NCI-H2107 treated with DMSO at 0.1 percent for 48 hours (cell line): ENCODE measurements at regions not wholly inside any gene's neighbourhood (a gene's known extent, or its start where the extent isn't known, plus 50 kb on each side); places are given as distances from the start of the nearest gene placed in this dataset.

Experiments
- DNase-seq: peaks from one replicate; lab custom pipeline; 2025; ENCODE audit not compliant: unreplicated experiment; lab: John Stamatoyannopoulos, UW

DNA sequence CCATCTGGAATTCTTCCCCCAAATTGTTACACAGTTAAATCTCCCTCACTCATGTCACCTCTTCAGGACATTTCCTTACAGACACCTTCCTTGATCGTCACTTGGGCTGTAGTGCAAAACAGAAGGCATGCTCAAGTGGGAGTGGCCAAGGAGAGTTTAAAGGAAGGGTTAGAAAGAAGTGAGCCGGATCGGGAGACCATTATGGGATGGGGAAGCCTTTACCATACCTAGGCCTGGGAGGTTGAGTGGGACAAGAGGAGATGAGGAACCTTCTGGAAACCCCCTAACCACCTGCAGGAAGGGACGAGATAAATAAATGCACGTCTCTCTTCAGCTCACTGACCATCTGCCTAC, 102.7 kb downstream of the UCHL1 start:
- no peak for DNase-seq

DNA sequence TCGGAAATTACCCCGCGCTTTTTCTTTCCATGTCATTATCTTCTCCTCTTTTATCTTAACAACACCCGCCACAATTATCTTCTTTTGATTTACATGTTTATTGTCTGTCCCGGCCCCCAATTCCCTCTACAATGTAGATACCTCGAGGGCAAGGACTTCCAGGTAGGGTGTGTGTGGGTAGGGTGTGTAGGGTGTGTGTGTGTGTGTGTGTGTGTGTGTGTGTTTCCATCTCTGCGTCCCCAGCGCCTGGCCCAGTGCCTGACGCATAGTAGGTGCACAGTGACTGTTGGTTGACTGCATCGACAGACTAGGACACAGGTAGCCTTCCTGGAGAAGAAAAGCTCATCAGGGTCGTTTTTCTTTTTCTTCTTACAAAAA, 103.1 kb downstream of the UCHL1 start:
- DNase-seq: no peak

DNA sequence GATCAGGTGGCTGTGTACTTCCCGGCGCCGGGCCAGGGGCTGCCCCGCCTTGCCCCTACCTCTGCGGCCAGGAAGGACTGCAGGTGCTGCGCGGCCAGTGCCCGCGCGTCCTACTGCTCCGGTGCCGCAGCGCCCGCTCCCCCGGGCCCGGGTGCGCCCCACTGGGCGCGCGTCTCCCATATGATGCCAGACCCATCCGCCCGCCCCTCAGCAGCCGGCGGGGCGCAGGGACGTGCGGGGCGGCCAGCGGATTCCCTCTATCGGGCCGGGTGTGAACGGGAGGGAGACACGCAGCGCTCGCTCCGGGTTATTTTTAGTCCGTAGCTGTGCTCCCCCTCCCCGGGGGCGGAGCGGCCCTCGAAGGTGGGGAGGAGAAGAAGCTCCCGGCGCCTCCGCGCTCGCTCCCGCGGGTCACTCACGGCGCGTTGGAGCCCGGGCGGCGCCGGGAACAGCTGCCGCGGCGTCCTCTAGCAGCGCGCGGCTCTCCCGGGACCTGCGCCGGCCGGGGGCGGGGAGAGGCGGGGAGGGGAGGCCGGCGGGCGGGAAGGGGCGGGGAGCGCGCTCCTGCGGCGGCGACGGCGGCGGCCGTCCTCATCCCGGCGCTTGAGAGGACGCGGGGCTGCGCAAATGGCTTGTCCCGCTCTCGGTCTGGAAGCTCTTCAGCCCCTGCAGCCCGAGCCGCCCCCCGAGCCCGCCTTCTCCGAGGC, 103.6 kb downstream of the UCHL1 start:
- no peak for DNase-seq

DNA sequence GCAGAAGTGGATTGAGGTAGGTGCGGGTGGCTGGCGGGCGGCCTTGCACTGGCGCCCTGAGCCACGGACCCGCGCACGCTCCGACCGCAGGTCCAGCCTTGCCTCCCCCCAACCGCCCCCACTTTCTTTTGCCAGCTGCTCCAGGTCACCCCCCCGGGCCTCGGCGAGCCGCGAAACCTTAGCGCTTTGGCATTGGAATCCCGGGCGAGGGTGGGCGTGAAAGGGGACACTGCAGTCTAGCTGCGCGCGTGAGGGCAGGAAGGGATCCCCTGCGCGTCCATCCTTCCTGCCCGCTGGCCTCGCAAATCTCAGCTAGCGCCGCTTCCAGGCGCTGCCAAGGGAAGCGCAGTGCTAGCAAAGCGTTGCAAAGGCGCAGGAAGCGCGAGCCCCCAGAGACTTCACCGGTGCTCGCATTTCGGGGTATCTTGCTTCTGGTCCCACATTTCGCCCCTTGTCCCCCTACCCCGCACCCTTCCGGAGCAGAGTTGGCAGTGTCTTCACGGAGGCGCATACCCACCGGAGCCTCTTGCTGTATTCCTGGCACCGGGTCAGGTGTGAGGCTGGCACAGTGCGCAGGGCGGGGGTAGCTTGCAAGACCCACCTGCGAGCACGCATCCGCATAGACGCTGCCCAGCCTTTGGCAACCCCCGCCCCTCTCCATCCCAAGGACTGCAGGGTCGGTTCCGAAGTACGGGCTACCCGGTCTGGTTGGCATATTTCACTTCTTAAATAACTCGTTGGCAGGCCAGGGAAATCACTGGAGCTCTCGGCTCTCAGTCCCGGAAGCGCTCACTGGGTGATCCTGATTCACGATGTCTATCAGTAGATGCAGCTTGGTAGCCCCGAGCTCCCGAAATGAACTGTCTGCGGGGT, 104.4 kb downstream of the UCHL1 start:
- no peak for DNase-seq

DNA sequence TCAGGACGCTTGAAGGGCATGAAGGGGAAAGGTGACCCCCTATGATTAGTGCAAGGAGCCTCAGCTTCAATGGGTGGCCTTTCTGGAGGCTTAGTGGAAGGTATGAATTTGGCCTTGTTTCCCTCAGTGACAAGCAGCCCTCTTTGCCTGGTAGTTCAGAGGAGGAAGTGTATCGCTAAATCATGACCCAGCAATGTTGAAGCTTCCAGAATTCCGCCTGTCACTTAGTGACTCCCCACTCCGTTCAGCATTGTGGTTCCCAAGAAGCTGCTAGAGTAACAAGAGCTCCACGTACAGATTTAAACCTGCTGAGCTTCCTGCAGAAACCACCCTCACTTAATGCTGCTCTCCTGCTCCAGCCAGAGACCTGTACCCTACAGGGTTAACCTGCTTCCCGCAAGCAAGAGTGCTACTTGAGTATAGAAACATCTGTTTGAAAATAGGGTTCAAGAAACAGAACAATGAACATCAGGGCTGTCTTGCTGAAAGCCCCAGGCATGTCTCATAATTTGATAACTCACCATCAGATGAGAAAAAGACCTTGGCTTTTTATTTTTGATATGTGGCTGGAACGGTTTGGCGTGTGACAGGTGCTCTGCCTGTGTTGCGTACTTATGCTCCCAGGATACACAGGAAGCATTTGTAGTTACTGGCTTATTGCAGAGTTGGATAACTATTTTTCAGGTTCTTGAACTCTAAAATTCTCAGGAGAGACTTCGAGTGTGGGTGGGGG, 105.2 kb downstream of the UCHL1 start:
- peak; percentile 35 for DNase-seq

DNA sequence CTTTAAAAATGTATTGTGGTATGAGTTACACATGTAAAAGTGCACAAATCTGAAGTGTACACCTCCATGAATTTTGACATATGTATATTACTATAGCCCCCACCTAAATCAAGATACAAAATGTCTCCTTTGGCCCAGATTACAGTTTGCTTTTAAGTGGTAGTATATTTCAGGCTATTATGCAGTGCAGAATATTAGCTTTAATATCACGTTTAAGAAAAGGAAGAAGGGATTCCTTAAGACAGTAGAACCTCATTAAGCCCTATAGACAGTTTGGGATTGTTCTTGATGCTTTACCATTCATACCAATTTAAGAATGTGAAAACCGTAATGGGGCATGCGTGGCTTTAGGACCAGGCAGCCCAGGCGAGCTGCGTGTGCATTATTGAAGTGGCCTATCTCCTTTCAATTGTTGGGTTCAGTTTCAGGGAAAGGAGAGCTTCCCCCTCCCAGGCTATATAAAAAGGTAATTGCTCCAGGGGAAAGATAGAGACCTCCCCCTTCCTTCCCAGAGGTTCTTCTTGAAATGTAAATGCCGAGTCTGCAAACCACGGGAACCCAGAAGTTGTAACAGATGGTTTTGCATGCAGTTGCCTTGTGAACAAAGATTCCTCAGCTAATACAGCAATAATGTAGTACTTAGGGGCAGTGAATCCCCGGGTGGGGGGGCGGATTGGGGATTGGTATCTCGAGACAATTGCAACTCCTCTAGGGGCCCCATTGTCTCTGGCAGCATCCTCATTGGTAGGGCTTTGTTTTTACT, 106.1 kb downstream of the UCHL1 start:
- DNase-seq: no peak

DNA sequence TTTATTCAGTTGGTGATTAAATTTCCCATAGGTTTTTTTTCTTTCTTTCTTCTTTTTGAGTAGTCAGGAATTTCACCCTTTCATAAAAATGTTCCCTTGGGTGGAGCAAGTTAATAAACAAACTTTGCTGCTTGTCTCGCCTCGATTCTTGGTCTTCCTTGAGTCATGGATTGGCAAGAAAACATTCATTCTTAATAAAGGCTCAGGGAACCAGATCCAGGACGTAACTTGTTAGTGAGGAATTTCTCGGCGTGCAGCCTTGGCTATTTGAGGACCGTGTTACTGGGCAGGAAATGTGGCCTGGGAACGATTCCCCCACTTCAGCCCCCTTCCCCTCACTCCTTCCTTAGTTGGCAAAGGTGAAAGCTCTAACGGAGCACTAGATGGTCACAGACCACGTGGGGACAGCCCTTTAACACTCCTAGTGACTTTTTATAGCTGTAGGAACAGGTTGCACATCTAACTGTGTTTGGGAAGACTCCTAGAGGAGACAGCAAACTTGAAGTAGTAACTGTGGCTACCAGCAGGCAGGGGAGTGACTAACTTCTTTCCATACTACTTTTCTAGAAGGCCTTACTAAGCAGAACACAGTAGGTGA, 106.8 kb downstream of the UCHL1 start:
- DNase-seq: no peak

DNA sequence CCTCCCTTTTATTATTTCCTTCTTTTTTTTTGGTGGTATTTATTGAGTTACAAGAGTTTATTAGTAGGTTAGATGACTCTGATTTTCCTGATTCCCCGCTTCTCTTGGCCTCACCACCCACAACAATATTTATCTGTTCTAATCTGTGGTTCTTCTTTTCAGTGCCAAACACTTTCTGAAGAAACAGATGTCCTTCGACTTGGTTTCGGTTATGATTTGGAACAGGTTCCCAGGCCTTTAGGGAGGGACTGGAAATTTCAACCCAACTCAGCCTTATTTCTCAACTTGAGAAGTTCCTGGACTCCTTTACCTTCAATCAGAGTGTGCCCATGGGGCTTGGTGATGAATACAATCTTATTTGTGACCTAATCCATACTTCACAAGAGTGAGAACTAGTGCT, 108.1 kb downstream of the UCHL1 start:
- DNase-seq: no peak

DNA sequence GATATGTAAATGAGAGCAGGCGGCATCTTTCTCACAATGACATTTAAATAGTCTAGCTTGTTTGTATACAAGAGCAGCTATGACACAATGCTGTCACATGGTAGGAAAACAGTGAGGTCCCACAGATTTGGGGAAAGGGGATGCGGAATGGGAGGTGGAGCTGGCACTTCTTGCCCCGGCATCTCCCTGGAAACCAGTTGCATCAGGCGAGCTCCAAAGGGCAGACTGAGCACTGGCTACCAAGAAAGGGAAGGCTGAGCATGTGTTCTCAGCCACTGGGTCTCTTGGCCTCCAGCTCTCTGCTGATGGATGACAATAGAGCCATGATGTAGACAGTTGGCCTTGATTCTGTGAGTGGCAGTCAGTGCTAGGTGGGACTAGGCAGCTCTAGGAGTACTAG, 109.0 kb downstream of the UCHL1 start:
- no peak for DNase-seq

DNA sequence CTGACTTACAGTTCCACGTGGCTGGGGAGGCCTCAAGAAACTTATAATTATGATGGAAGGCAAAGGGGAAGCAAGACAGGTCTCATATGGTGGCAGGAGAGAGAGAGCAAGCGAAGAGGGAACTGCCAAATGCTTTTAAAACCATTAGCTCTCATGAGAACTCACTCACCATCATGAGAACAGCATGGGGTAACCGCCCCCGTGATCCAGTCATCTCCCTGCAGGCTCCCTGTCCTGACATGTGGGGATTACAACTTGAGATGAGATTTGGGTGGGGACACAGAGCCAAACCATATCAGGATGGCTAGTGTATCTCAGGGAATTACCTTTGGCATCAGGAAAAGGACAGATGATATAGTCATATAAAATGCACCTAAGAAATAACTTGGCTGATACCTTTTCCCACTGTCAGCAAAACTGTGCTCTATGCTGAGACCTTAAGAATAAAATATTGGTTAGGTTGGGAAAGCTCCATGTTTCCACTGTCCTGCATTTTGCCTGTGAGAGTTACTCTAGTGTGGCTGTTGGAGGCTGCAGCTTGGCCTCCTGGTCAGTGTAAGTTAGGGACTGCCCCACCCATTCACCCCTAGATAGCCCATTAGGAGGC, 110.3 kb downstream of the UCHL1 start:
- no peak for DNase-seq

DNA sequence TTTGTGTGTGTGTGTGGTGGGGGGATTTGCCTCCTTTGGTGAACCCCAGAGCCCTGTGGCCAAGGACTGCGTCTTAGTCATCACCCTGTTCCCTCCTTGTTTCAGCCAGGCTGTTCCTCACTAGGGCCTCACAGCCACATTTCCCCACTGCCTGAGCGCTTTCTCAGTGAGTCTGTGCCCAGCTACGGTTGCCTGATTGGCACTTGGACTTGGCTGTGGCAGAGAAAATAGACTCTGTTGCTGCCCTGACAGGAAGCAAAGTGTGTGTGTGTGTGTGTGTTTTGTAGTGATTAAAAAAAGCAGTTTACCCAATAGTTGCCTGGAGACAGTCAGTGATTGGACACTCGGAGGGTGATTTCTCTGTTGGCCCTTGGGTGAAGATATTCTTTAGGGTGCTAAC, 113.0 kb downstream of the UCHL1 start:
- DNase-seq: no peak

DNA sequence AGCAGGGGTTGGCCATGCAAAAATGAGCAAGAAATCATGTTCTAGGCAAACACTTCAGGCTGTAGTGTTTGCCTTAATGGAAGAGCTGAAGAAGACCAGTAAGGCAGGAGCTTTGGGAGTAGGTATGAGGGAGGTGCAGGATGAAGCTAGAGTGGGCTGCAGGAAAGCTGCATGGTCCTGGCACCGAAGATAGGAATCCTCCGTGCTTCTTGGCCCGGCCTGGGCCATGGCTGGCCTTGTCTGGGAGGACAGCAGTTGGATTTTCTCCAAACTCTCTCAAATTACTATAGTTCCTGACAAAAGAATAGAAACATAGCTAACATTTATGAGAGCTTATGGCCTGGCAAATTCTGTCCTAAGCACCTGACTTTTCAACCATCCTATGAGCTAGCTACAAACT, 116.5 kb downstream of the UCHL1 start:
- no peak for DNase-seq

DNA sequence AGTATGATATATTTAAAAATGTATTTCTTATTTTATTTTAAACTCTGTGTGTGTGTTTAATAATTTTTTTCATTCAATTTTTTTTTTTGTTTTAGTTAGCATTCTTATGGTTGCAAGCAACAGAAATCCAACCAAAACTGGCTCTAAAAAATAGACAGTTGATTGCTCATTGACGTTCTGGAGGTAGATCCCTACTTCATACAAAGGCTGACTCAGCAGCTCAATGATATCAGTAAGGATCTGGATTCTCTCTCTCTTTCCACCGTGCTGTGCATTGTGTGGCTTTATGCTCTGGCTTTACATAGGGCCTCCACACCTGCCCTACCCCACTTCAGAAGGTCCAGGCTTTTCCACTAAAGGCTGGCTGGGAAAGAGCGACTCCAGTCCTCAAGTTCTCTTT, 117.8 kb downstream of the UCHL1 start:
- DNase-seq: no peak

DNA sequence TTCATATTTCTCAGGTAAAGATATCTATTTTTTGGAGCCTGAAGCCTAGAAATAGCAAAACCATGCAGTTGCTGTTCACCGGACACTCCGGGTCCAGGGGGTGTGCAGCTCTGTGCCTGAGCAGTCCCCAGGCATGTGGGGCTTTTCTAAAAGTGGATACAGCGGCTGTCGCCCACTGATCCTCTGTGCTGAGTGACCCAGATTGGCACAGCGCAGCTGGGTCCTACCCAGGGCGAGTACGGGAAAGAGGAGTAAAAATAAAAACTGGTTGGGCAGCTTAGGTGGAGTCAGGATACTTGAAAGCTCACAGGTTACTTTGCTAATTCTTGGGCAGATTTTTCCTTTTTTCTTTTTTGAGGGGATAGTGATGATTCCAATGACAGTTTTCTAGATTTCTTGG, 118.8 kb downstream of the UCHL1 start:
- DNase-seq: no peak

DNA sequence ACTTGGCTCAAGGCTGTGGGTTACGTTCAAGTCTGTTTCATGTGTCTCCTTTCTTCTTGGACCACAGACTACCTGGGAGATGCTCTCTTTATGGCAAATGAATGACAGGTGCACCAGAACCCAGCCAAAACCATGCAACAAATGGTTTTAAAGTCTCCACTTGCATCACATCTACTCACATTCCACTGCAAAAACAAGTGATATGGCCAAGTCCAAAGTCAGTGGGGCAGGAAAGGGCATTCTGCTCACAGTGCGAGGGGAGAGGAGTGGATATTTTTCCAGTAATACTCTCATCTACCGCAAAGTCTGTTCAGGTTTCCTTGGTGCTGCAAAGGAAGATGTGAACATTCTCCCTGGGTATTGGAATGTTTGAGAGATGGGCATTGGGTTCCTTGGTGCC, 120.5 kb downstream of the UCHL1 start:
- no peak for DNase-seq

DNA sequence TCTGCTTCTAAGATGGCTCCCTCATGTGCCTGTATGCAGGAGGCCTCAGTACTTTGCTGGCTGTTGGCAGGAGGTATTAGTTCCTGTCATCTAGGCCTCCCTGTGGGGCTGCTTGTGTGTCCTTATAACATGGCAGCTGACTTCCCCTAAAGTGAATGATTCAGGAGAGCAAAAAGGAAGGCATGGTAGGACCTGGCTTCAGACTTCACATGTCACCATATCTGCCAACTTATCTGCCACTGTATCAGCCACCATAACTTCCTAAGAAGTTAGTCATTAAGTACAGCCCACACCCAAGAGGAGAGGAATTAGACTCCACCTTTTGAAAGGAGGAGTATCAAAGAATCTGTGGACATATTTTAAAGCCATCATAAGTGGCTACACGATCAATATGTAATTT, 122.5 kb downstream of the UCHL1 start:
- DNase-seq: no peak

DNA sequence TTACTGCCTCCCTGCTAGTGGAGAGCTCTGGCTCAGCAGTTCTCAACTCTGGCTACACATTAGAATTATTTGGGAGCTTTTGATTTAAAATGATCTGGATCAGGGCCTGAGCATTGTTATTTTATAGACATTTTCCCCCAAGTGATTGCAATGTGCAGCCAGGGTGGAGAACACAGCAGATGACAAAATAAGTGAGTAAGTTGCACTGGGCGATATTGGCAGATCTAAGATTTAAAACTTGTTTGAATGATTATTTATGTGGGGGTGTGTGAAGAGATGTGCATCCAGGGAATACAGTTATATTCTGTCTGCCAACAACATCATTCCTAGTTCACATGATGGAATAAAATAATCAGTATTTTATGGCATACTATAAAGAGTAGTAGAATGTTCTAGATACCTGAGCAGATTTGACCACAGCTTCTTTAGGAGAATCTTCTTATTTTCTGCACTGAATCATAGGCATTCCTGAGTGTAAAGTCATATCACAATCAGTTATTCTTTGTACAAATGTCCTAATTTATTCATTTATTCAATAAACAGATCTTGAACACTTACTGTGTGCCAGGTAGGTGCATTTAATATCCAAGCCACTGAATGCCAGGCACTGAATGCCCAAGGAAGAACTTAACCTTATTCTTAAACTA, 123.9 kb downstream of the UCHL1 start:
- DNase-seq: no peak

DNA sequence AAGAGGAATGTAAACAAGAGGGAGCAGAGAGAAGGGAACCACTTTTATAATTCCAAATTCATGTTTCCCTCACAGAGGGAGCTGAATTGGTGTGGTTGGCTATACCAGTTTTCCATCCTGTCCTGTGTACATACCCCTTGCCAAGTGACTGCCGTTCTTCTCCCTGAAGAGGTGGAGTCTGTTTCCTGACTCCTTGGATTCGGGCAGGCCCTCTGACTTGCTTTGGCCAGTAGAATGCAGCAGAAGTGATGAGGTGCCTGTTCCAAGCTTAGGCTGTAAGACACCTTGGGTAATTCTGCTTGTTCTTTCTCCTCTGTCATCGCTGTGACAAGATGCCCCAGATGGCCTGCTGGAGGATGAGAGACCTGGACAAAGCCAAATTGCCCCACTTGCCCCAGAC, 124.7 kb downstream of the UCHL1 start:
- DNase-seq: no peak

DNA sequence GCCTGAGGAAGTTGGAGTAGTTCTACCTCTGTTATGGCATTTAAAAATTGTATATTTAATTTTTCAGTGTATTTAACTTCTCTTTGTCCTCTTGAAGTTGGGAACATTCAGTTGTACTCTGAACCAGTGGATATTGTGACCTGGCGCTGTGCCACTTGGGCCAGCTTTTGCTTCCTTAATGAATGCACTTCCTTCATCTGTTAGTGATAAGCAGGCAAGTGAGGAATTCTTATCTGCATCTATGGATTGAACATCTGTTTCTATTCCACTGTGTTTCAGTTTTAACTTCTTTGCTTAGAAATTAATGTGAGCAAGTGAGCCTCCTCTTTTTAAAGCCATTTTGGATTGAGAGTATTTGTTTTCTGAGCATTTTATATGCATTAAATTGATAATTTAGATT, 128.3 kb downstream of the UCHL1 start:
- DNase-seq: no peak

DNA sequence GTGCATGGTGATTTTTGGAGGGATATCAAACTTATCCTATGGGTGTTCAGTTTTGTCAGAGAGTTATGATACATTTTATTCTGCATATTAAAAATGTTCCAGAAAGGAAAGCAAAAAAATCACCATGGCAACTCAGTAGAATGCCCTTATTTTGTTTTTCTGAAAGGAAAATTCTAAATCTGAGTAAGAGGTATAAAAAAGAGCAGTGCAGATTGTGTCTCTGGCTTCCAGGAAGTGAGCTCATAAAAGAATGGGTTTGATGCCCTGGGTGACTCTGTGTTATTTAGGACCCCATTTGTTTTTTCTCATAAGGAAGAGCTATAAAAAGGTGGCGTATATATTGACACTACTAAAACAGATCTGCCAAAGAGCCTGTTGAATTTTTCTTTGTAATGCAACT, 128.8 kb downstream of the UCHL1 start:
- DNase-seq: no peak
